Ishikawa (cell line): ENCODE measurements at regions not wholly inside any gene's neighbourhood (a gene's known extent, or its start where the extent isn't known, plus 50 kb on each side); places are given as distances from the start of the nearest gene placed in this dataset.

Experiments used
- CEBPB ChIP-seq: IDR thresholded peaks from 2 replicates; pipeline ENCODE4 v1.6.1; 2012
- CREB1 ChIP-seq: IDR thresholded peaks from 2 replicates; pipeline ENCODE4 v1.6.1; 2012; ENCODE audit warnings: low read depth
- EGR1 ChIP-seq: IDR thresholded peaks from 2 replicates; pipeline ENCODE4 v1.6.1; 2012
- EP300 ChIP-seq: IDR thresholded peaks from 2 replicates; pipeline ENCODE4 v1.6.1; 2012; ENCODE audit warnings: borderline replicate concordance
- FOXM1 ChIP-seq: IDR thresholded peaks from 2 replicates; pipeline ENCODE4 v1.6.1; 2012; ENCODE audit warnings: low read depth, borderline replicate concordance
- MAX ChIP-seq: IDR thresholded peaks from 2 replicates; pipeline ENCODE4 v1.6.1; 2012
- NFIC ChIP-seq: IDR thresholded peaks from 2 replicates; pipeline ENCODE4 v1.6.1; 2012
- RAD21 ChIP-seq: IDR thresholded peaks from 2 replicates; pipeline ENCODE4 v1.6.1; 2012; ENCODE audit warnings: low read depth
- REST ChIP-seq: IDR thresholded peaks from 2 replicates; pipeline ENCODE4 v1.6.1; 2012; ENCODE audit warnings: low read depth, mild to moderate bottlenecking
- TAF1 ChIP-seq: IDR thresholded peaks from 2 replicates; pipeline ENCODE4 v1.6.1; 2012; ENCODE audit warnings: low read depth, mild to moderate bottlenecking
- TCF12 ChIP-seq: IDR thresholded peaks from 2 replicates; pipeline ENCODE4 v1.6.1; 2012; ENCODE audit warnings: low read depth
- TEAD4 ChIP-seq: IDR thresholded peaks from 2 replicates; pipeline ENCODE4 v1.6.1; 2012
- USF1 ChIP-seq: IDR thresholded peaks from 2 replicates; pipeline ENCODE4 v1.6.1; 2012
- YY1 ChIP-seq: IDR thresholded peaks from 2 replicates; pipeline ENCODE4 v1.6.1; 2012; ENCODE audit warnings: low read depth
- ZBTB7A ChIP-seq: IDR thresholded peaks from 2 replicates; pipeline ENCODE4 v1.6.1; 2012; ENCODE audit warnings: low read depth

GRCh38 chr11:71144736-71145135 lies 107.6 kb downstream of the SHANK2 start:
- no peak for TF ChIP-seq TEAD4
- TF ChIP-seq TAF1 = no peak
- TF ChIP-seq RAD21 = no peak
- no peak for TF ChIP-seq ZBTB7A
- TF ChIP-seq CREB1 = no peak
- TF ChIP-seq REST = no peak

- TF ChIP-seq REST (no peak), ZBTB7A (no peak), EP300 (no peak), FOXM1 (no peak), RAD21 (no peak), CEBPB (no peak), NFIC (no peak), TCF12 (no peak), CREB1 (no peak), MAX (no peak), TEAD4 (no peak), TAF1 (no peak), USF1 (no peak), YY1 (no peak)
Observed at GRCh38 chr11:71144010-71144409, 108.4 kb downstream of the SHANK2 start.

- TF ChIP-seq ZBTB7A (no peak), CEBPB (no peak), YY1 (no peak), CREB1 (no peak), TEAD4 (no peak), EGR1 (no peak), TCF12 (no peak), EP300 (no peak), RAD21 (no peak), TAF1 (no peak), MAX (no peak), REST (no peak), FOXM1 (no peak), USF1 (no peak), NFIC (no peak)
Observed at GRCh38 chr11:71140206-71140919, 112.0 kb downstream of the SHANK2 start.

- no peak for TF ChIP-seq TAF1
- TF ChIP-seq REST = no peak
- TF ChIP-seq TEAD4 = no peak
- no peak for TF ChIP-seq EGR1
Observed at GRCh38 chr11:71139516-71140205, 112.7 kb downstream of the SHANK2 start.
